Activated naive CD4-positive, alpha-beta T cell treated with anti-CD3 and anti-CD28 coated beads, Interleukin-2, amount 10 ng/mL, durations not matched to agents 7 days and 5 days (primary cell): ENCODE measurements at regions not wholly inside any gene's neighbourhood (a gene's known extent, or its start where the extent isn't known, plus 50 kb on each side); places are given as distances from the start of the nearest gene placed in this dataset.

Experiments used
- CTCF ChIA-PET: fragments of 350-600 bp; sonication (Branson Sonifier 250); formaldehyde crosslinking; loops from one replicate; lab custom pipeline; 2021; ENCODE audit warnings: antibody characterized with exemption; lab: Charles Lee
- DNase-seq: peaks from one replicate; pipeline ENCODE4 v3.0.0-alpha.2; 2020
- H3K27ac Mint-ChIP-seq: one replicate; pipeline ENCODE4 v1.8.0; 2021; ENCODE audit warnings: mild to moderate bottlenecking, moderate library complexity, mixed read lengths
- H3K27me3 Mint-ChIP-seq: one replicate; pipeline ENCODE4 v1.8.0; 2021; ENCODE audit warnings: mild to moderate bottlenecking, mixed read lengths
- H3K36me3 Mint-ChIP-seq: one replicate; pipeline ENCODE4 v1.8.0; 2021; ENCODE audit warnings: mixed read lengths
- H3K4me1 Mint-ChIP-seq: one replicate; pipeline ENCODE4 v1.8.0; 2021; ENCODE audit warnings: mixed read lengths
- H3K4me3 Mint-ChIP-seq: one replicate; pipeline ENCODE4 v1.8.0; 2021; ENCODE audit warnings: mild to moderate bottlenecking, moderate library complexity, mixed read lengths
- H3K9me3 Mint-ChIP-seq: one replicate; pipeline ENCODE4 v1.8.0; 2021; ENCODE audit warnings: mixed read lengths

DNA sequence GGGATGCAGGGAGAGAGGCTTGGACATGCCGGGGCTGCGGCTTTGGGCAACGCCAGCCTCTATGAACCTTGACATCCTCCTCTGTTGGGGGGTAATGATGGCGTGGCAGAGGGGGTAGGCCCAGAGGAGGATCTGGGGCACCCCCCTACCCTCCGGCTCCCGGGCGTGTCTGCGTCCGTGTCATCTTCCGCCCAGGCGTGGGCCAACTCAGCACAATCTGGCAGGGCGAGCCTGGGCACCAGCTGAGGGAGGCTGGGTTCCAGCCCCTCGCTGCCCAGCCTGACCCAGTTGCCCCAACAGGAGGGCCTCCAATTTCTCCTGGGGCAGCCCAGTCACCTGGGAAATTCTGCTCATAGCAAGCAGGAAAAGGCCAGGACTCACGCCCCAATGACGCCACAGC, 62.9 kb upstream of the IL17B start:
- peaks cover 16% of the 10 kb centered on the region for H3K27me3 Mint-ChIP-seq
- H3K36me3 Mint-ChIP-seq = no peaks in the 10 kb centered on the region
- CTCF ChIA-PET = interaction anchor here (0.6 to 5.7 kb wide), 24 partner anchors 9 to 176 kb away, joined by 3 to 41 read pairs (median 4); no protein-coding TSS in a partner anchor
- H3K27ac Mint-ChIP-seq = no peak overlapping the region
- no peaks in the 10 kb centered on the region for H3K9me3 Mint-ChIP-seq
- DNase-seq = no peak
- H3K4me1 Mint-ChIP-seq = peaks cover 24% of the 10 kb centered on the region
- no peak overlapping the region for H3K4me3 Mint-ChIP-seq

DNA sequence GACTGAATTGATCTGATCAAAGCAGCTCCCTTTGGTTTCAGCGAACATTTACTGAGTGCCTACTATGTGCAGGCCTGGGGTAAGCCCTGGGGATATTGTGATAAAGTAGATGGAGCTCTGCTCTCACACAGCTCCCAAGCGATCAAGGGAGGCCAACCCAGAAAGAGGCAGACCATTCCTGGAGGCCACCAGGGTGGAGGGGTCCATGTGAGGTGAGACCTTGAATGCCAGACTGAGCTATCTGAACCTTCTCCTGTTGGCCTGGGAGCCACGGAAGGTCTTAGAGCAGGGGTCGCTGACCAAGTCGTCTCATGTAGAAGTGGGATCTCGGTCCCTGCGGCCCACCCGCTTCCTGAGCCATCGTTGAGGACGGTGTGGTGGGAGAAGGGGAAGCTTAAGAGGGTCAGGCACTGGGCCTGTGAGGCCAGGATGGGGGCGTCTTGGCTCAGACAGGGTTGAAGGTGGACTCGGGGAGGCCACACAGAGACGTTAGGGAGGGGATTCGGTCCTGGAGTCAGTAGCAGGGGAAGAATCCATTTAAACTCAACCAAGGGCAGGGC, 62.2 kb upstream of the IL17B start:
- H3K4me3 Mint-ChIP-seq = no peak overlapping the region
- H3K36me3 Mint-ChIP-seq = no peaks in the 10 kb centered on the region
- CTCF ChIA-PET = interaction anchor here (0.5 to 5.7 kb wide), 22 partner anchors 8 to 177 kb away, joined by 3 to 41 read pairs (median 5); no protein-coding TSS in a partner anchor
- H3K27me3 Mint-ChIP-seq = peaks cover 23% of the 10 kb centered on the region
- no peaks in the 10 kb centered on the region for H3K9me3 Mint-ChIP-seq
- peaks cover 26% of the 10 kb centered on the region for H3K4me1 Mint-ChIP-seq
- no peak for DNase-seq
- H3K27ac Mint-ChIP-seq = no peak overlapping the region

DNA sequence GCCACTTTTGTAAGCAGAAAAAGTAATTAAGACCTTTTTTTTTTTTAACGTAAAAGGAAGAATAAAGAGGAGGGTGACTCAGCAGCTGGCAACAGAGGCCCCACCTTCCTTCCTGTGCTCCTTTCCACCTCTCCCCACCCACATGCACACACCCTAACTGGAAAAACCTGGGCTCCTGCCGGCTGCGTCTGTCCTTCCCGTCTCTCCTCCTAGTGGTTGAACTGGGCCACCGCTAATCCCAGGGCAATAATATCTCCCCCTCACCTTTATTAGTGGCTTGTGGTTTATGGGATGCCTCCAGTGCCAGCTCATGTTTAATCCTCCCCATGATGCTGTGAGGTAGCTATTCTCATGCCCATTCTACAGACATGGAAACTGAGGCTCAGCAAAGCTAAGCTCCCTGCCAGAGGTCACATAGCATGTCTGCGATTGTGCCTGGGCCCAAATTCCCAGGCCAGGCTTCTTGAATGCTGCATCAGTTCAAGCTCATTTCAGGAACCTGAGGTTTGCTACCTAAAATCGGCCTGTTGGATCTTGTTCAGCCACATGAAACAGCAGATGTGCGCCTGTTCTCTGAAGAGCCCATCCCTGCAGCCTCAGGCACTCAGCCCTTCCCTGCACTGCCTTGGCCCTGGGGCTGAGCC, 60.9 kb upstream of the IL17B start:
- H3K4me3 Mint-ChIP-seq = no peak overlapping the region
- no peaks in the 10 kb centered on the region for H3K36me3 Mint-ChIP-seq
- no peak for DNase-seq
- no peaks in the 10 kb centered on the region for H3K9me3 Mint-ChIP-seq
- peaks cover 26% of the 10 kb centered on the region for H3K4me1 Mint-ChIP-seq
- H3K27me3 Mint-ChIP-seq = peaks cover 30% of the 10 kb centered on the region
- CTCF ChIA-PET = interaction anchor here (0.7 to 5.7 kb wide), 18 partner anchors 8 to 217 kb away, joined by 3 to 41 read pairs (median 3); no protein-coding TSS in a partner anchor
- H3K27ac Mint-ChIP-seq = peak overlapping the region; percentile 60

DNA sequence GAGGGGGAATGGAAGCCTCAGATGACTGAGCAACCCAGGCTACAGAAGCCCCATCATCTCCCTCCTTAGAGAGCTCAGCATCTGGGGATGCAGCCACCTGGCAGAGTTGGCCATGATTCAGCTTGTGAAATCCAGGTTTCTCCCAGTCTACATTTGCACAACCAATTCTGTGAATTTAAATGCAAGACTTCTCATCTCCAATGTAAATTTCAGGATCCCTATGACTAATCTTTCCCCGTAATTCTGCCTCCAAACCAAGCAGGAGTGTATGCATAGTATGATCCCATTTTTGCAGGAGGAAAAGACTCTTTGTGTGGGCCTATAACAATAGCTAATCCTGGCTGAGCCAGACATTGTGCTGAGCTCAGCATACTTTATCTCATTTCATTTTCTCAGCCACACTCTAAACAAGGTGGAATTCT, 59.6 kb upstream of the IL17B start:
- H3K27ac Mint-ChIP-seq = no peak overlapping the region
- no peaks in the 10 kb centered on the region for H3K9me3 Mint-ChIP-seq
- H3K36me3 Mint-ChIP-seq = no peaks in the 10 kb centered on the region
- CTCF ChIA-PET = interaction anchor here (0.6 to 5.7 kb wide), 12 partner anchors 10 to 180 kb away, joined by 3 to 41 read pairs (median 3); partner anchors contain the start of gene CSNK1A1
- no peak for DNase-seq
- no peak overlapping the region for H3K4me3 Mint-ChIP-seq
- peaks cover 26% of the 10 kb centered on the region for H3K4me1 Mint-ChIP-seq
- H3K27me3 Mint-ChIP-seq = peaks cover 24% of the 10 kb centered on the region

DNA sequence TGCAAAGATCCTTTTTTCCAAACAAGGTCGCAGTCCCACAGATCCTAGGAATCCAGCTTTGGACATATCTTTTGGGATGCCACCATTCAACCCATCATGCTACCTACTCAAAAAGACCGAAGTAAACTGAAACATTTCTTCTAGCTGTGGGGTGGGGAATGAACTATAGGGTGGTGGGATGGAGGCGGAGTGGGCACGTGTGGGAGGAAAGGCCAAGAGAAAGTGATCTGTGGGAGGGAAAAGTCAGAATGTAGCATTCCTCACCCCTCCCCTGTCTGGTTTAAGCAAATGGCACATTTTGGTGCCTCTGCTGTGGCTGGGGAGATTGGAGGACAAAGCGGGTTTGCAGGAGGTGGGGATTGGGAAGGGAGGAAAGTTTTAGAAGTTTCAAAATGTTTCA, 59.2 kb upstream of the IL17B start:
- peaks cover 24% of the 10 kb centered on the region for H3K27me3 Mint-ChIP-seq
- no peaks in the 10 kb centered on the region for H3K9me3 Mint-ChIP-seq
- H3K4me3 Mint-ChIP-seq = no peak overlapping the region
- no peak overlapping the region for H3K27ac Mint-ChIP-seq
- H3K36me3 Mint-ChIP-seq = no peaks in the 10 kb centered on the region
- CTCF ChIA-PET = interaction anchor here (0.6 to 5.7 kb wide), 7 partner anchors 10 to 180 kb away, joined by 3 to 41 read pairs (median 4); no protein-coding TSS in a partner anchor
- DNase-seq = no peak
- peaks cover 26% of the 10 kb centered on the region for H3K4me1 Mint-ChIP-seq

DNA sequence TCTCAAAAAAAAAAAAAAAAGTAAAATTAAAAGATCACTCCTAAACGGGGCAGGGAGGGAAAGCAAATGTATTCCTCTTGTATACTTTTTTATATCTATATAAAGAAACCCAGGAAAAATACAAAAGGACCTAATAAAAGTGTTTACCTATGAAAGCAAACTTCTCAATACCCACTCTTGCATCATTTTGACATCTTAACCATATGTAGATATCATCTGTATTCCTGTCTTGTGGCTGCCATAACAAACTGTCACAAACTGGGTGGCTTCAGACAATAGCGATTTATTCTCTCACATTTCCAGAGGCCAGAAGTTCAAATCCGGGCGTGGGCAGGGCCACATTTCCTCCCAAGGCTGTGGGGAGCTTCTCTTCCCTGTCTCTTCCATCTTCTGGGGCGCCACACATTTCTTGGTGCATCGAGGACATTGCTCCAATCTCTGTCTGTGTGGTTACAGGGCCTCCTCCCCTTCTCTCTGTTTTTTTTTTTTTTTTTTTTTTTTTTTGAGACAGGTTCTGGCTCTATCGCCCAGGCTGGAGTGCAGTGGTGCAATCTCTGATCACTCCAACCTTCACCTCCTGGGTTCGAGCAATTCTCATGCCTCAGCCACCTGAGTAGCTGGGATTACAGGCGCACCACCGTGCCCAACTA, 58.4 kb upstream of the IL17B start:
- no peak for DNase-seq
- Mint-ChIP-seq H3K27ac (no peak overlapping the region), H3K4me1 (peaks cover 26% of the 10 kb centered on the region), H3K9me3 (no peaks in the 10 kb centered on the region), H3K27me3 (peaks cover 24% of the 10 kb centered on the region), H3K36me3 (no peaks in the 10 kb centered on the region), H3K4me3 (no peak overlapping the region)
- CTCF ChIA-PET = interaction anchor here (1.1 to 5.5 kb wide), 2 partner anchors 24 to 70 kb away, joined by 4 to 29 read pairs; no protein-coding TSS in a partner anchor

DNA sequence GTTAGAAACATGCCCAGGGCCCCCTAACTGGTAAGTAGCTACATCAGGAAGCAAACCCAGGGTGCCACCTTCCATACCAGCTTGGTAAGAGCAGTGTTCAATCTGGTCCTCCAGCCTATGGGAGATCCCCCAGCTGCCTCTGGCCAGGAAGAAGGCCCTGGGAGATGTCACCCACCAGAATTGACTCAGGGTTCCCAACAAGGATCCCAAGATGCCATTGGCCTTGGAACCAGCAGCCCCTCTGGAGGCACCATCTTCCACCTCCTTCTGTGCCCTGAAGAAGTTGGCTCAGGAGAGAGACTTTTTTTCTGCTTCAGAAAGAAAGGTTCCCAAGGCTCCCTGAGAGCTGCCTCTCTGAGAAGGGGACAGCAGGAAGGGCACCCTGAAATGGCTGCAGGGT, 56.6 kb upstream of the IL17B start:
- DNase-seq = no peak
- H3K36me3 Mint-ChIP-seq = no peaks in the 10 kb centered on the region
- H3K27ac Mint-ChIP-seq = no peak overlapping the region
- peaks cover 28% of the 10 kb centered on the region for H3K4me1 Mint-ChIP-seq
- no peak overlapping the region for H3K4me3 Mint-ChIP-seq
- H3K27me3 Mint-ChIP-seq = peaks cover 25% of the 10 kb centered on the region
- H3K9me3 Mint-ChIP-seq = no peaks in the 10 kb centered on the region
- CTCF ChIA-PET = interaction anchor here (1.0 to 7.2 kb wide), 19 partner anchors 10 to 232 kb away, joined by 3 to 95 read pairs (median 6); partner anchors contain the start of gene IL17B

DNA sequence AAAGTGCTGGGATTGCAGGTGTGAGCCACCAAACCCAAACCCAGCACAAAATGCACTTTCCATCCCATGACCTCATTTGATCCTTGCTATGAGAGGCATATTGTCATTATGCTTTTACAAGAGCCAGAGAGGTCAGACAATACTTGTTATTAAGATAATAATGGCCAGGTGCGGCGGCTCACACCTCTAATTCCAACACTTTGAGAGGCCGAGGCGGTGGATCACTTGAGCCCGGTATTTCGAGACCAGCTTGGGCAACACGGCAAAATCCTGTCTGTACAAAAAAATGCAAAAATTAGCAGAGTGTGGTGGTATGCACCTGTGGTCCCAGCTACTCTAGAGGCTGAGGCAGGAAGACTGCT, 55.9 kb upstream of the IL17B start:
- no peaks in the 10 kb centered on the region for H3K9me3 Mint-ChIP-seq
- CTCF ChIA-PET = interaction anchor here (1.0 to 7.2 kb wide), 24 partner anchors 7 to 233 kb away, joined by 3 to 95 read pairs (median 6); partner anchors contain the start of gene IL17B
- H3K36me3 Mint-ChIP-seq = no peaks in the 10 kb centered on the region

DNA sequence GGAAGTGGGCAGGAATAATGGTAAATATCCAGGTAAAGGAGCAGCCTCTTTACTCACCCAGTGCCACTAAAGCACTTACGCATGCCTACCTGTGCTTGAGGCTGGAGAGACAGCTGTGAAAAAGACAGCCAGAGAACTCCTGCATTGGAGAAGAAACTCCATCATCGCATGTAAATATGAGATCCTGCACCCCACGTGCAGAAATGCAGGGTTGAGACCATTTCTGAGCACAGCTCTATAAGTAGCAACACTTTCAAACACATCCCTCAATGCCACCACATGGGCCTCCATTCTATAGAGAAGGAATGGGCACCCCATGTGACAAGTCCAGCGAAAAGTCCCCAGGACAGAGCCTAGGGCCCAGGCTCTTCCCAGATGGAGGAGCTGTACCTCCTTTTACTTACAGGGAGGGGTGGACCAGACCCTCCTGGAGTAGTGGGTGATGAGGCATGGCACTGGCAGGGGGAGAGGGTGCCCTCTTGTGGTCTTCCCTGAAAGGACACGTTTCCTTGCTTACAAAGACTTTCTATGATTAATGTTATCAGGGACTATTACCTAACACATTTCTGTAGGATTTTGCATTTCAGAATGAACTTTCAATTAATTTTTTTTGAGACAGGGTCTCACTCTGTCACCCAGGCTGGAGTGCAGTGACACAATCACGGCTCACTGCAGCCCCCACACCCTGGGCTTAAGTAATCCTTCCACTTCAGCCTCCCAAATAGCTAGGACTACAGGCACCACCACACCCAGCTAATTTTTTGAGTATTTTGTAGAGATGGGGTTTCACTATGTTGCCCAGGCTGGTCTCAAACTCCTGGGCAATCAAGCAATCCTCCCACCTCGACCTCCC, 55.3 kb upstream of the IL17B start:
- Mint-ChIP-seq H3K4me3 (no peak overlapping the region), H3K27ac (no peak overlapping the region), H3K9me3 (no peaks in the 10 kb centered on the region), H3K27me3 (peaks cover 31% of the 10 kb centered on the region), H3K36me3 (no peaks in the 10 kb centered on the region), H3K4me1 (peaks cover 25% of the 10 kb centered on the region)
- CTCF ChIA-PET = interaction anchor here (0.6 to 7.2 kb wide), 30 partner anchors 8 to 233 kb away, joined by 3 to 95 read pairs (median 6); partner anchors contain the start of genes CSNK1A1 and IL17B
- DNase-seq = peak; percentile 67

More for the DNA sequence above, 55.9 kb upstream of the IL17B start:
- peaks cover 30% of the 10 kb centered on the region for H3K27me3 Mint-ChIP-seq
- no peak for DNase-seq
- no peak overlapping the region for H3K27ac Mint-ChIP-seq
- H3K4me1 Mint-ChIP-seq = peaks cover 28% of the 10 kb centered on the region
- H3K4me3 Mint-ChIP-seq = no peak overlapping the region

DNA sequence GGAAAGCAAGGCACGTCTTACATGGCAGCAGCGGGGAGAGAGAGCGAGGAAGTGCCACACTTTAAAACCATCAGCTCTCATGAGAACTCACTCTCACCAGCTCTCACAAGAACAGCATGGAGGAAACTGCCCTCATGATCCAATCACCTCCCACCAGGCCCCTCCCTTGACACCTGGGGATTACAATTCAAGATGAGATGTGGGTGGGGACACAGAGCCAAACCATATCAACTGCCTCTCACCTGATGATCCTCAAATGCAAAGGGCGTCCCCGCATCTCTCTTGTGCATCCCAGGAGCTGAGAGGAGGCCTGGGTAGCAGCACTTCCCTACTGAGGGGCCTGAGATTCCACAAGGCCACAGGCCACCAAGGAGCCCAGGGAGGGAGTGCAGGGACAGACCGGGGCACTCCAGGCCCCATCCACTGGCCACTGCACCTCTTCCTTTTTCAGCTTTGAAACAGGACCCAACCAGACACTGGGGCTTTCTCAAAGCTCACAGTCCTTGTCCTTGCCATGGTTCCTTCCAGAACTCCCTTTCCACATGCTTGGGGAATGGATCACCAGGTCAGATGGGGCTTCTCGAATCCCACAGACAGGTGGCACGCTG, 54.5 kb upstream of the IL17B start:
- no peak overlapping the region for H3K27ac Mint-ChIP-seq

DNA sequence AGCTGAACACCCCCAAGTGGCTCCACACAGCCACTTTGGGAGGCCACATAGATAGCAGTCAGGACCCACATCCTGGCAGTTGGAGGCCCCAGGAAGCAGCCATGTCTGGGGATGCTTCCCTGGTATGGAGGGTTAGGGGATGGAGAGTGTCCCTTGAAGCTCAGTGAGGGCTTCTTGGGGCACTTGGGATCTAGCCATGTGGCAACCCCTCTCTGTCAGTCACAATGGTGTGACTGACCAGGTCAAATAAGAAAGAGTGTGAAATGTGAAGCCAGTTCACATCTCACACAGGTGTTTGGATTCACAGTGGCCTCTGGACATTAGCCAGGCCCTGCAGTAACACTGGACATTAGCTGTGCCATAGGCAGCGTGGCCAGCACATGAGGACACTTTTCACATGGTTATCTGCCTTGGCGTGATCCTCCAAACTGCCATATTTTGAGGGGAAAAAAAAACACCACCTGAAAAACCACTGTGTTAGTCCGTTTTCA, 53.9 kb upstream of the IL17B start:
- no peaks in the 10 kb centered on the region for H3K9me3 Mint-ChIP-seq
- H3K4me1 Mint-ChIP-seq = peaks cover 18% of the 10 kb centered on the region
- H3K27me3 Mint-ChIP-seq = peaks cover 33% of the 10 kb centered on the region
- no peak for DNase-seq
- H3K27ac Mint-ChIP-seq = no peak overlapping the region
- CTCF ChIA-PET = interaction anchor here (1.0 to 7.2 kb wide), 12 partner anchors 9 to 185 kb away, joined by 3 to 95 read pairs (median 20); partner anchors contain the start of gene IL17B
- no peak overlapping the region for H3K4me3 Mint-ChIP-seq
- no peaks in the 10 kb centered on the region for H3K36me3 Mint-ChIP-seq

More for the DNA sequence above, 54.5 kb upstream of the IL17B start:
- Mint-ChIP-seq H3K9me3 (no peaks in the 10 kb centered on the region), H3K27me3 (peaks cover 31% of the 10 kb centered on the region), H3K36me3 (no peaks in the 10 kb centered on the region), H3K4me1 (peaks cover 18% of the 10 kb centered on the region), H3K4me3 (no peak overlapping the region)
- no peak for DNase-seq
- CTCF ChIA-PET = interaction anchor here (0.6 to 7.2 kb wide), 22 partner anchors 8 to 184 kb away, joined by 3 to 95 read pairs (median 8); partner anchors contain the start of genes CSNK1A1 and IL17B

DNA sequence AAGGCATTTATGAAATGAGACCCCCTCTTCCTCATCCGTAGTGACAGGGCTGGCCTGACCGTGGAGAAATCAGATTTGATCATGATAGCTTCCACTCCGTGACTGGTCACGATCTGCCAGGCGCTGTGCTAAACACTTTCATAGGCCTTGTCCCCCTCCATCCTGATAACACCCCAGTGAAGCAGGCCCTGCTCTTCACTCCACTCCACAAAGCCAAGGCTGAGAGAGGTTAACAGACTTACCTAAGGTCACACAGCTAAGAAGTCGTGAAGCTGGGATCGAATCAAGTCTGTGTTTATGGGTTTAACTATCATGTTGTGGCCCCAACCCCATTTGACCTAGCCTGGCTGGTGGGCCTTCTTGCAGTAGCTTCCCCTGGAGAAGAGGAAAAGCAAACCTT, 53.3 kb upstream of the IL17B start:
- no peak overlapping the region for H3K27ac Mint-ChIP-seq
- no peak overlapping the region for H3K4me3 Mint-ChIP-seq
- peaks cover 30% of the 10 kb centered on the region for H3K27me3 Mint-ChIP-seq
- peaks cover 15% of the 10 kb centered on the region for H3K4me1 Mint-ChIP-seq
- CTCF ChIA-PET = interaction anchor here (0.7 to 7.2 kb wide), 12 partner anchors 10 to 186 kb away, joined by 3 to 95 read pairs (median 18); partner anchors contain the start of gene IL17B
- no peak for DNase-seq
- H3K9me3 Mint-ChIP-seq = no peaks in the 10 kb centered on the region
- H3K36me3 Mint-ChIP-seq = no peaks in the 10 kb centered on the region
